KBM-7 (cell line): ENCODE measurements at regions not wholly inside any gene's neighbourhood (a gene's known extent, or its start where the extent isn't known, plus 50 kb on each side); places are given as distances from the start of the nearest gene placed in this dataset.
A peak's percentile ranks its signal among the peaks of the same experiment; 100 is the strongest.
"Not testable (repeated sequence)": the region's sequence is repeated elsewhere in the genome, so short reads cannot be mapped to it uniquely, and the experiment has no call there.

Experiments used
- DNase-seq: peaks from one replicate; pipeline ENCODE4 v3.0.0-alpha.2; 2015
- in situ Hi-C: fragments of 300-500 bp; cut with MboI; formaldehyde crosslinking; loops from 2 replicates; pipeline ENCODE4 v1.14.3; 2020; ENCODE audit warnings: low sequenced_read_pairs, low pct_unique_long_range_greater_than_20kb, mixed read lengths

DNA sequence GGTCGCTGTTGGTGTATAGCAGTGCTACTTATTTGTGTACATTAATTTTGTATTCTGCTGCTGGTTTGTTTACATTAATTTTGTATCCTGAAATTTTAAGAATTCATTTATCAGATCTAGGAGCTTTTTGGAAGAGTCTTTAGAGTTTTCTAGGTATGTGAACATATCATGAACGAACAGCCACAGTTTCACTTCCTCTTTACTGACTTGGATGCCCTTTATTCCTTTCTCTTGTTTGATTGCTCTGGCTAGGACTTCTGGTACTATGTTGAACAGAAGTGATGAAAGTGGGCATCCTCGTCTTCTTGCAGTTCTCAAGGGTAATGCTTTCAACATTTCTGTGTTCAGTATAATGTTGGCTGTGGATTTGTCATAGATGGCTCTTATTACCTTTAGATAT is 1757.9 kb downstream of the BRINP3 start:
- in situ Hi-C loops = no loop called here
- DNase-seq = no peak

DNA sequence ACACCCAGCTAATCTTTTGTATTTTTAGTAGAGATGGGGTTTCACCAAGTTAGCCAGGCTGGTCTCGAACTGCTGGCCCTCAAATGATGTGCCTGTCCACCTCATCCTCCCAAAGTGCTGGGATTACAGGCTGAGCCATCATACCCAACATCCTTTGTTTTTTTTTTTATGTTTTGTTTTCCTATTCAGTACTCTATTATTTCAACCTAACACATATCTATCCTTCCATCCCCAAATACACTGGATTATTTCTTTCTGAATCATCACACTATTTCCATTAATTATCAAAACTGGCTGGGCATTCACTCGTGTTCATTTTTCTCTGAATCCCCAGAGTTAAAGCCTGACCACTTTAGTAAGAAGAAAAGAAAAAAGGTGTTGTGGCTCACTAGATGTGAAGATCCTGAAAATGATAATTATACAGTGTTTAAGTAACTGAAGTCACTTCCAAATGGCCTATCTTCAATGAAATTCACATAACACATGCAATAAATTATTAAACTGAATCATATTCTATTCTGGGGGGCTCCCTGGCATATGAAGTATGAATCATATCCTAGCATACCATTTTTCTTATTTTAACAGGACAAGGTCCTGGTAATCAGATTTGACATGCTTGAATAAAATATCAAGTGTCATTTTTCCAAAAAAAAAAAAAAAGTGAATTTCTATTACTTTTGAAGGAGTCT is 1754.2 kb downstream of the BRINP3 start:
- in situ Hi-C loops = no loop called here
- no peak for DNase-seq

DNA sequence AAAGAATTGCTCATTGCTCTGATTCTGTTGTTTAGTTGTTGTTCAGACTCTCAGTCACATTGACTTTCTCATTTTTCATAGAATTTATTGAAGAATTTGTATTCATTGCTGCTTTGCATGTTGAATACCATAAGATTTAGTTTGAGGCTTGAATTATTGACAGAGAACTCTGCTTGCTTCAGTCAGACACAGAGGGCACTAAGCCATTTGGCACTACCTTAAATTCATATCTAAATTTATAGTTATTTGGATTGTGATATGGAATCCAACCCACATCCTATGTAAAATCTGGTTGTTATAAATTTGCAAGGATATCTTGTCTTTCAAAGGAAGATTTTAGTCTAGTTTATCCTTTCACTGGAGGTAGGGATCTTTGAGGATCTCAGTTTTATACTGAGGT is 1748.6 kb downstream of the BRINP3 start:
- in situ Hi-C loops = no loop called here
- DNase-seq = no peak

DNA sequence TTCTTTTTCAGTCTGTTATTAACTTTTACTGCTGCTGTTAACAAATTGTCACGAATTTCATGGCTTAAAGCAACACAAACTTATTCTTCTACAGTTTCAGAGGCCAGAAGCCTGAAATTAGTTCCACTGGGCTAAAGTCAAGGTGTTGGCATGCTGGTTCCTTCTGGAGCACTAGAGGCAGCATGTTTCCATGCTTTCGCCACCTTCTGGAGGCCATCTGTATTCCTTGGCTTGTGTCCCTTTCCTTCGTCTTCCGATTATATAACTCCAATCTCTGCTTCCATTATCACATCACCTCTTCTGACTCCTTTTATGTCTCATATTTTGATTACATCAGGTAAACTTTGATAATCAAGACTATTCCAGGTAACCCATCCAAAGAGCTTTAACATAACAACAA is 1742.1 kb downstream of the BRINP3 start:
- in situ Hi-C loops = no loop called here
- DNase-seq = no peak

DNA sequence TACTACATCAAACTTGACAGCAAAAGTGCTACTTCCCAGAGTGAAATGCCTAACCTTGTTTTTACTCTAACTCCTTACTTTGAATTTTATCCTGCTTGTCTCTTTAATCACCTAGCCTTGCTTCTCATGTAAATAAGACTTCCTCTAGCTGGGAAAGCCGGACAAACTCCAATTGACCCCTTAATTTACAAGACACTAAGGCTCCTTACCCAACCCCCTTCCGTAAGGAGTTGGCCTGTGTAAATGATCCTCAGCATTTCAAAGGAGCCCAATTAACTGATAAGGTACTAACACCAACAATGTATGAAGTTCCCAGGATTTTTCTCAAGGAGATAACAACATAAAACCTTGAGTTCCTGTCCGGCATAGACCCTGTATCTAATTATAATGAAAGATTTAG is 1728.4 kb downstream of the BRINP3 start:
- in situ Hi-C loops, DNase-seq: not testable (repeated sequence)

DNA sequence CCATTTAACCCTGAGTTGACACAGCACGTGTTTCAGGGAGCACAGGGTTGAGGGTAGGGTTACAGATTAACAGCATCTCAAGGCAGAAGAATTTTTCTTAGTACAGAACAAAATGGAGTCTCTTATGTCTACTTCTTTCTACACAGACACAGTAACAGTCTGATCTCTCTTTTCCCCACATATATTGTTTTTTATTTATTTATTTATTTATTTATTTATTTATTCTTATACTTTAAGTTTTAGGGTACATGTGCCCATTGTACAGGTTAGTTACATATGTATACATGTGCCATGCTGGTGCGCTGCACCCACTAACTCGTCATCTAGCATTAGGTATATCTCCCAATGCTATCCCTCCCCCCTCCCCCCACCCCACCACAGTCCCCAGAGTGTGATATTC is 1725.6 kb downstream of the BRINP3 start:
- DNase-seq, in situ Hi-C loops: not testable (repeated sequence)

DNA sequence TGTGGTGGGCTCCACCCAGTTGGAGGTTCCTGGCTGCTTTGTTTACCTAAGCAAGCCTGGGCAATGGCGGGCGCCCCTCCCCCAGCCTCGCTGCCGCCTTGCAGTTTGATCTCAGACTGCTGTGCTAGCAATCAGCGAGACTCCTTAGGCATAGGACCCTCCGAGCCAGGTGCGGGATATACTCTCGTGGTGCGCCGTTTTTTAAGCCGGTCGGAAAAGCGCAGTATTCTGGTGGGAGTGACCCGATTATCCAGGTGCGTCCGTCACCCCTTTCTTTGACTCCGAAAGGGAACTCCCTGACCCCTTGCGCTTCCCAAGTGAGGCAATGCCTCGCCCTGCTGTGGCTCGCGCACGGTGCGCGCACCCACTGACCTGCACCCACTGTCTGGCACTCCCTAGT is 1719.9 kb downstream of the BRINP3 start:
- in situ Hi-C loops, DNase-seq: not testable (repeated sequence)

DNA sequence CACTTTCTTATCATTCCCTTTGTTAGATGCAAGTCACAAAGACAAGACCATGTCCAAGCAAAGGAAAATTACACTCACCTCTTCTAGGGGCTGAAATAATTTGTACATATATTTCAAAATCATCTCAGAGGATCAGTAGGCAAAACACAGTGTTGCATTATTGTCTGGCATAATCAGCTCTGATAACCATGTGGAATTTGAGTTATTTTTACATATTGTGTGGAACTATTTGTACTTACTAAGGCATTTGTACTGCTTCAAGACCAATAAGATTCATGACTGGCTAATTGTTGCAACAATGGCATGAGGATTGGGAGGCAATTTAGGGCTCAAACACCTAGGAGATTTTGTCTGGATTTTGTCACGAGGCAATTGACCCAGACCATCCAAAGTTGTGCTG is 1716.4 kb downstream of the BRINP3 start:
- DNase-seq = no peak
- in situ Hi-C loops = no loop called here

DNA sequence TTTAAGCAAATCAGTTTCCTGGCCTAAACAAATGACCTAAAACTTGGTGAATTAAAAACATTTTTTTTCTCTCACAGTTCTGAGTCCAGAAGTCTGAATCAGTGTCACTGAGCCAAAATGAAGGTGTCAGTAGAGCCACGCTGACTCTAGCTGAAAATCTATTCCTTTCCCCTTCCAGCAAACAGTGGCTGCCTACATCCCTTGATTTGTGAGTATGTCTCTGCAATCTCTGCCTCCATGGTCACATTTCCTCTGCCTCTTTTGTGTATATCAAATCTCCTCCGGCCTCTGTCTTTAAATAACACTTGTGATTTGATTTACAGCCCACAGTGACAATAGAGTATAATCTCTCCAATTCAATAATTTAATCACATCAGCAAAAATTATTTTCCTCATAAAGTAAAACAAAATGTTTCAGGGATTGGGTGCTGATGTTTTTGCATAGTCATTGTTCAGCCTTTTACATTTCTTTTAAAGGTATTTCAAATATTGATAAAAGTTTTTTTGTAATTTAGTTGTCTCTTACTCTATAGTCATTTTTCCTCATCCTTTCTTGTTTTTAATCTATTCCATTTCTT is 1715.4 kb downstream of the BRINP3 start:
- in situ Hi-C loops = no loop called here

DNA sequence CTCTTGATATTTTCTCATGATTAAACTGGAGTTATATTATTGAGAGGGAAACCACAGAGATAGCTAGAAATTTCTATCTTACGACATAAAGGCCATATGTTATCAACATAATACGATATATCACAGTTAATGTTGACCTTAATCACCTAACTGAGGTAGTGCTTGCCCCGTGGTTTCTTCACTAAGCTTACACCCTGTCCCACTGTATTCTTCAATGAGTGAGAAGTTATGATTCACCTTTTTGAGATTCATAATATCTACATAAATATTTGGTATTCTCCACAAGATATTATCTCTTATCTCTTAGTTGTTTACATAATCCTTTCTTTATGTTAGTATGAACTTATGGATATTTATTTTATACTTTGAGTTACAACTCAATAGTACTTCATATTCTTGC is 1714.1 kb downstream of the BRINP3 start:
- in situ Hi-C loops = no loop called here

More for the DNA sequence above, 1715.4 kb downstream of the BRINP3 start:
- no peak for DNase-seq

DNA sequence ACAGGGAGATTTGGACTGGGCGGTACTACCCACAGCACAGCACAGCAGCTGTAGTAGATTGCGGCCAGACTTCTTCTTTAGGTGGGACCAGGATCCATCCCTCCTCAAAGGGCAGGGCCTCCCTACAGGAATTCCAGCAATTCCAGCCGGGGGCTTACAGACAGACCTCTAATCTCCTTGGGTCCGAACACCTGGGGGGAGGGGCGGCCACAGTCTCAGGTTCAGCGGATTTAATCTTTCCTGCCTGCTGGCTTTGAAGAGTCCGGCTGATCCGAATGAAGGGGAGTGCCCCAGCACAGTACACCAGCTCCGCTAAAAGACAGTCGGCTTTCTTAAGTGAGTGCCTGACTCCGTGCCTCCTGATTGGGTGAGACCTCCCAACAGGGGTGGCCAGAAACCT is 1708.5 kb downstream of the BRINP3 start:
- in situ Hi-C loops = no loop called here
- no peak for DNase-seq

More for the DNA sequence above, 1714.1 kb downstream of the BRINP3 start:
- DNase-seq = no peak

DNA sequence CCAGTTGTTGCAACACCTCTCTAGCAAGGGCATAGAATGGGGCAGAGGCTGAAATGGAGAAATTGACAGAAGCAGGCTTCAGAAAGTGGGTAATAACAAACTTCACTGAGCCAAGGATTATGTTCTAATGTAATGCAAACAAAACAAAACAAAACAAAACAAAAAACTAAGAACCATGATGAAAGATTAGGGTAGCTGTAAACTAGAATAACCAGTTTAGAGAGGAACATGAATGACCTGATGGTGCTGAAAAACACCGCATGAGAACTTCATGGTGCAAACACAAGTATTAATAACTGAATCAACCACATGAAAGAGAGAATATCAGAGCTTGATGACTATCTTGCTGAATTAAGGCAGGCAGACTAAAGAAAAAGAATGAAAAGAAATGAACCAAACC is 1707.7 kb downstream of the BRINP3 start:
- in situ Hi-C loops = no loop called here
- no peak for DNase-seq

DNA sequence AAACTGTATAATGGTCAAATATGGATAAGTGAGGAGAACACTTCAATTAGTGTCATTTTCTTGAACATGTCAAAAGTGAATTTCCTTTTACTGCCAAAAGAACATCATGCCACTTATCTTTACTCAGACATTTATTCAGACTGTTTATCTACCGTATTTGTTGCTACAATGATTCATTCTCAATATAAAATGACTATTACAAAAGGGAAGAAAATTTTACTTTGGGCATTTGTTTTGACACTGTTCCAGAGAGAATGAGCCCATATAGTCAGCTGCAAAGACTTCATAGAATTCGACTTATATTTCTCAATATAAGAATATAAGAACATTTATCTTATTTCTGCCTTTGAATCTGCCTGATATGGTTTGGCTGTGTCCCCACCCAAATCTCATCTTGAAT is 1699.1 kb downstream of the BRINP3 start:
- no peak for DNase-seq
- in situ Hi-C loops = no loop called here

DNA sequence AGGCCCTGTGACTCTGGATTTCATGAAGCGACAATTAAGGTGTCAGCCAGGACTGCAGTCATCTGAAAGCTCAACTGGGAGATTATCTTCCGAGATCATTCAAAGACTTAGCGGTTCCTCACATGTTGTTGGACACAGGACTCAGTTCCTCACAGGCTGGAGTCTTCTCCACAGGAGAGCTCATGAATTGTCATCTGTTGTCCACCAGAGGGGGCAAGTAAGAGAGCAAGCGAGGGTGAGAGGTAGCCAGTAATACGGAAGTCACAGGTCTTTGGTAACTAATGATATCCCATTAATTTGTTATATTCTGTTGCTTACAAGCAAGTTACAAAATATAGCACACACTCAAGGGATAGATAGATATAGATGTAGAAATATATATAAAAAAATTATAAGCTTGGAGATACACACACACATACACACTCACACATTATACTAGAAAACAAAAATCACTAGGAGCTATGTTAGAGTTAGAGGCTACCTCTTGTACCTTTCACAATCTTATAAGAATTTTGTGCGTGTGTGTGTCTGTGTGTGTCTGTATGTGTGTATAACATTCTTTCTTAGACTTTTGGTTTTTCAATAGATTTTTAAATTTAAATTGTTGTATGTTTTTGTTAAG is 1695.3 kb downstream of the BRINP3 start:
- in situ Hi-C loops = no loop called here
- peak; percentile 67 for DNase-seq

DNA sequence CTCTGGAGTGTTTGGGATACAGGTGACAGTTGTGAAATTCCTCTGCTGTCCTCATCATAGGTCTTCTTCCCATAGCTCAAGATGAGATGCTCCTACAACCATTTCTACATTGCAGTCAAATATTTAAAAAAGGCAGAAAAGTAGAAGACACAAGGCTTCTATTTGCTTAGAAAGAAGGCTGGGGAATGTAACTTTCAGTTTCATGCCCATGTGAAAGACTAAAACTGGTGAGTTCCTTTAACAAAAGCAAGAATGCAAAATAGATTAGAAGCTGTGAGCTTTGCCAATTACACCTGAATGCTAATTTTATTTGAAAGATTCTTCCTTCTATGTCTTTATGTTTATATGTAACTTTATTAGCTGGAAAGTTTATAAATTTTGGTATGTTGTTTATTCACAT is 1682.7 kb downstream of the BRINP3 start:
- in situ Hi-C loops = no loop called here
- no peak for DNase-seq

DNA sequence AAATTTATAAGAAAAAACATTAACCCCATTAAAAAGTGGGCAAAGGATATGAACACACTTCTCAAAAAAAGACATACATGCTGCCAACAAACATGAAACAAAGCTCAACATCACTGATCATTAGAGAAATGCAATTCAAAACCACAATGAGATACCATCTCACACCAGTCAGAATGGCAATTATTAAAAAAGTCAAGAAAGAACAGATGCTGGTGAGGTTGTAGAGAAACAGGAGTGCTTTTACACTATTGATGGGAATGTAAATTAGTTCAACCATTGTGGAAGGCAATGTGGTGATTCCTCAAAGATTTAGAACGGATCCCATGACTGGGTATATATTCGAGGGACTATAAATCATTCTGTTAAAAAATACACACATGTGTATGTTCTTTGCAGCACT is 1665.5 kb downstream of the BRINP3 start:
- in situ Hi-C loops = not testable (repeated sequence)

DNA sequence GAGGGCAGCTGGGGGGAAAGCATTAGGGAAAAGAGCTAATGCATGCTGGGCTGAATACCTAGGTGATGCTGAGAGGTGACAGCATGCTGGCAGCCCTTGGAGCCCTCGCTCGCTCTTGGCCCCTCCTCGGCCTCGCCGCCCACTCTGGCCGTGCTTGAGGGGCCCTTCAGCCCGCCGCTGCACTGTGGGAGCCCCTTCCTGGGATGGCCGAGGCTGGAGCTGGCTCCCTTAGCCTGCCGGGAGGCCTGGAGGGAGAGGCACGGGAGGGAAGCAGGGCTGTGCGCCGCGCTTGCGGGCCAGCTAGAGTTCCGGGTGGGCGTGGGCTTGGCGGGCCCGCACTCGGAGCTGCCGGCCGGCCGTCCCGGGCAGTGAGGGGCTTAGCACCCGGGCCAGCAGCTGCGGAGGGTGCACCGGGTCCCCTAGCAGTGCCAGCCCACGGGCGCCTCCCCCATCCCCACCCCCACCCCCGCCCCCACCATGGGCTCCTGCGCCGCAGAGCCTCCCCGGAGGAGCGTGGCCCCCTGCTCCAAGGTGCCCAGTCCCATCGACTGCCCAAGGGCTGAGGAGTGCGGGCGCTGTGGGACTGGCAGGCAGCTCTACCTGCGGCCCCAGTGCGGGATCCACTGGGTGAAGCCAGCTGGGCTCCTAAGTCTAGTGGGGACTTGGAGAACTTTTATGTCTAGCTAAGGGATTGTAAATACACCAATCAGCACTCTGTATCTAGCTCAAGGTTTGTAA is 1664.7 kb downstream of the BRINP3 start:
- in situ Hi-C loops, DNase-seq: not testable (repeated sequence)

More for the DNA sequence above, 1665.5 kb downstream of the BRINP3 start:
- DNase-seq = not testable (repeated sequence)

DNA sequence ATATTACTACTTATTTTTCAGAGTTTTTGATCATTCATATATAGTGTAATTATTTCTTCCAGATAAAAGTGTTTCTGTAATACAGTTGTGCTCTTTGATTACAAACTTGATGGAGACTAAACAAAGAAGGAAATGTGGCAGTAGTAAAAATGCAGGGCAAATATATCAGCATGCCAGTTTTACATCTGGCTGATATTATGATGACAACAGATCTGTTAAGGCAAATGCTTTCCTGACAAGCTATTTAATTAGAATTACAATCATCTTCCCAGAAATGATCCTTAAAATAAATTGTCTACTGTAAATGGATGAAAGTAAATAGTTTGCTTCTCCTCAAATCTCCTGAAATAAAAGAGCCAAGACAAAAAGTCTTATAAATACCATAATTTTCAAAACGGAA is 1659.8 kb downstream of the BRINP3 start:
- no peak for DNase-seq
- in situ Hi-C loops = no loop called here

DNA sequence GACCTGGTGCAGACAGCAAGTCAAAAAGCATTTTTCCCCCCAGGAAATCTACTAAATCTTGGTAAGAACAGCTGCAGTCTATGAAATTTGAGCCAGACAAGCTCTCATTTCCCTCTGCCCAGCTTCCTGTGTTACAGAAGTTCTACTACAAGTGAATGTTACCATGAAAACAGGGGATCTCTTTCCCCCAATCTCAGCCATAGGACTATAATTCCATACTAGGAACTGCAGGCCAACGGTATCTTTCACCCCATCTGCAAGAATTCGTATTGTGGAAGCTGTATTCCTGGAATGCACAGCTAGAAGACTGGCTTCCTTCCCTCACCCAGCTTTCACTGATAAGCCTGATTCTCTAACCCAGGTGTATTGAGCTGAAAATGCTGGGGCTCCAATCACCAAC is 1655.4 kb downstream of the BRINP3 start:
- DNase-seq = no peak
- in situ Hi-C loops = no loop called here

DNA sequence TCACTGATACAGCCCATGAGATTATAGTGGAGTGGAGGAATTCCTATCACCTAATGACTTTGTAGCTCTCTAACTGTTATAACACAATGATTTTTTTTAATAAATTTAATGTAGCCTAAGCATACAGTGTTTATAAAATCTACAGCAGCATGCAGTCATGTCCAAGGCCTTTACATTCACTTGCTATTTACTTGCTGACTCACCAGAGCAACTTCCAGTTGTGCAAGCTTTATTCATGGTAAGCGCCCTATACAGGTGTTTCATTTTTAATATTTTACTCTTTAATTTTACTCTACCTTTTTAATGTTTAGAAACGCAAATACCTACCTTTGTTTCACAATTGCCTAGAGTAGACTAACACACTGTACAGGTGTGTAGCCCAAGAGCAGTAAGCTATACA is 1652.2 kb downstream of the BRINP3 start:
- in situ Hi-C loops = no loop called here
- no peak for DNase-seq
